ENCODE measurements at regions not wholly inside any gene's neighbourhood (a gene's known extent, or its start where the extent isn't known, plus 50 kb on each side); places are given as distances from the start of the nearest gene placed in this dataset.

GRCh38 chr4:129672941-129673340 lies 577.0 kb downstream of the C4orf33 start:
- Histone ChIP-seq H3K27me3 (replicated peaks in 1 of 4; ENCODE audit: control extremely low read depth in 1 of 4, control insufficient read depth in 3 of 4, insufficient read depth in 4 of 4, low read length in 3 of 4) (no peaks in the 10 kb centered on the region), H3K9ac (ENCODE audit: low read length) (no peak overlapping the region), H2AFZ (ENCODE audit: insufficient read depth, low read depth, low read length, poor library complexity, severe bottlenecking) (no peak overlapping the region), H3K4me3 (ENCODE audit: control extremely low read depth in 1 of 5, extremely low read depth in 1 of 5, insufficient read depth in 1 of 5, low read depth in 2 of 5, low read length in 4 of 5) (no peak overlapping the region), H4K20me1 (ENCODE audit: control insufficient read depth, insufficient read depth, low read length, poor library complexity, severe bottlenecking) (no peaks in the 10 kb centered on the region), H3K4me1 (ENCODE audit: control insufficient read depth in 2 of 2, insufficient read depth in 2 of 2, low read length in 2 of 2) (no peaks in the 10 kb centered on the region), H3K36me3 (replicated peaks in 1 of 2; ENCODE audit: control extremely low read depth in 1 of 2, control insufficient read depth in 1 of 2, extremely low read depth in 1 of 2, insufficient read depth in 2 of 2, low read length in 1 of 2) (no peaks in the 10 kb centered on the region), H3K9me3 (ENCODE audit: control extremely low read depth in 1 of 3, control insufficient read depth in 2 of 3, insufficient read depth in 1 of 3, low read length in 2 of 3) (peaks cover 0 to 4% (median 0%) of the 10 kb centered on the region in 3 donors), H3K79me2 (ENCODE audit: control insufficient read depth, insufficient read depth, low read length) (no peaks in the 10 kb centered on the region), H3K27ac (ENCODE audit: low read length in 2 of 2) (no peak overlapping the region), H3K4me2 (replicated peaks; ENCODE audit: low read depth, low read length, poor library complexity, severe bottlenecking) (no peak overlapping the region)
- TF ChIP-seq CTCF (IDR thresholded peaks at IDR 0.05) (no peak), EZH2 (IDR thresholded peaks at IDR 0.05; ENCODE audit: borderline replicate concordance, insufficient read depth, low read depth, low read length, poor library complexity, severe bottlenecking) (no peak)
- ChIA-PET CTCF (no interaction called here), POLR2A (no interaction called here)
- Mint-ChIP-seq H3K4me3 (no peak overlapping the region), H3K27ac (no peak overlapping the region), H3K9me3 (ENCODE audit: insufficient read depth) (no peaks in the 10 kb centered on the region), H3K4me1 (no peaks in the 10 kb centered on the region), H3K27me3 (no peaks in the 10 kb centered on the region)
- intact Hi-C loops (cut with micrococcal nuclease): no loop called here
- DNase-seq (no peak), ATAC-seq (ENCODE audit: low read depth) (no peak)

- Histone ChIP-seq H3K36me3 (replicated peaks in 1 of 2; ENCODE audit: control extremely low read depth in 1 of 2, control insufficient read depth in 1 of 2, extremely low read depth in 1 of 2, insufficient read depth in 2 of 2, low read length in 1 of 2) (no peaks in the 10 kb centered on the region), H3K9me3 (ENCODE audit: control extremely low read depth in 1 of 3, control insufficient read depth in 2 of 3, insufficient read depth in 1 of 3, low read length in 2 of 3) (peaks cover 0 to 4% (median 0%) of the 10 kb centered on the region in 3 donors), H3K4me3 (ENCODE audit: control extremely low read depth in 1 of 5, extremely low read depth in 1 of 5, insufficient read depth in 1 of 5, low read depth in 2 of 5, low read length in 4 of 5) (no peak overlapping the region), H3K4me1 (ENCODE audit: control insufficient read depth in 2 of 2, insufficient read depth in 2 of 2, low read length in 2 of 2) (no peaks in the 10 kb centered on the region), H4K20me1 (ENCODE audit: control insufficient read depth, insufficient read depth, low read length, poor library complexity, severe bottlenecking) (no peaks in the 10 kb centered on the region), H3K9ac (ENCODE audit: low read length) (no peak overlapping the region), H3K27ac (ENCODE audit: low read length in 2 of 2) (no peak overlapping the region), H3K79me2 (ENCODE audit: control insufficient read depth, insufficient read depth, low read length) (no peaks in the 10 kb centered on the region), H3K27me3 (replicated peaks in 1 of 4; ENCODE audit: control extremely low read depth in 1 of 4, control insufficient read depth in 3 of 4, insufficient read depth in 4 of 4, low read length in 3 of 4) (no peaks in the 10 kb centered on the region), H3K4me2 (replicated peaks; ENCODE audit: low read depth, low read length, poor library complexity, severe bottlenecking) (no peak overlapping the region), H2AFZ (ENCODE audit: insufficient read depth, low read depth, low read length, poor library complexity, severe bottlenecking) (no peak overlapping the region)
- ChIA-PET CTCF (no interaction called here), POLR2A (no interaction called here)
- no peaks in the 10 kb centered on the region for H3K27me3 Mint-ChIP-seq
- TF ChIP-seq EZH2 (IDR thresholded peaks at IDR 0.05; ENCODE audit: borderline replicate concordance, insufficient read depth, low read depth, low read length, poor library complexity, severe bottlenecking) (no peak), CTCF (IDR thresholded peaks at IDR 0.05) (no peak)
- WGBS (ENCODE audit: insufficient coverage): 100% methylated on average over 1 of the region's 1 CpG
- no peak overlapping the region for H3K4me3 Mint-ChIP-seq
- no peak overlapping the region for H3K27ac Mint-ChIP-seq
- no peaks in the 10 kb centered on the region for H3K4me1 Mint-ChIP-seq
- ATAC-seq (ENCODE audit: low read depth) (no peak), DNase-seq (no peak)
- intact Hi-C loops (cut with micrococcal nuclease): no loop called here
- no peaks in the 10 kb centered on the region for H3K9me3 Mint-ChIP-seq (ENCODE audit: insufficient read depth)
Observed at GRCh38 chr4:129675036-129675435, 579.1 kb downstream of the C4orf33 start.

Data from B cell (primary cell).